D721Med (cell line): ENCODE measurements at regions not wholly inside any gene's neighbourhood (a gene's known extent, or its start where the extent isn't known, plus 50 kb on each side); places are given as distances from the start of the nearest gene placed in this dataset.

Experiments
- DNase-seq: peaks from one replicate; pipeline ENCODE4 v3.0.0; 2011; ENCODE audit warnings: low spot score; ENCODE audit not compliant: insufficient read length
- FAIRE-seq: peaks from 2 replicates; lab custom pipeline; 2011; peaks lifted over from hg19 to GRCh38; lab: Jason Lieb, UNC
- CTCF ChIP-seq: IDR thresholded peaks from 2 replicates; pipeline ENCODE4 v1.5.1; 2012; ENCODE audit warnings: mild to moderate bottlenecking, control low read depth; ENCODE audit not compliant: insufficient read depth; ENCODE audit errors: missing control alignments

- FAIRE-seq (no peak), DNase-seq (no peak)
- TF ChIP-seq CTCF: no peak
Observed at GRCh38 chr1:78424720-78425119, 66.1 kb upstream of the PTGFR start.

GRCh38 chr1:78426408-78426807, 64.4 kb upstream of the PTGFR start:
- FAIRE-seq: no peak
- no peak for TF ChIP-seq CTCF

GRCh38 chr1:78427506-78427905, 63.3 kb upstream of the PTGFR start:
- no peak for DNase-seq
- TF ChIP-seq CTCF: no peak
- no peak for FAIRE-seq

More at GRCh38 chr1:78426408-78426807, 64.4 kb upstream of the PTGFR start:
- DNase-seq: no peak

GRCh38 chr1:78432016-78432415, 58.8 kb upstream of the PTGFR start:
- FAIRE-seq (no peak), DNase-seq (no peak)
- TF ChIP-seq CTCF: no peak

GRCh38 chr1:78434351-78434750, 56.4 kb upstream of the PTGFR start:
- peak; percentile 91 for FAIRE-seq
- TF ChIP-seq CTCF: no peak
- no peak for DNase-seq

- no peak for TF ChIP-seq CTCF
- FAIRE-seq: no peak
- DNase-seq: no peak
Observed at GRCh38 chr1:78436961-78437360, 53.8 kb upstream of the PTGFR start.

GRCh38 chr1:78437396-78437795, 53.4 kb upstream of the PTGFR start:
- TF ChIP-seq CTCF: no peak
- no peak for FAIRE-seq
- DNase-seq: no peak
